Endothelial cell of umbilical vein (primary cell): ENCODE measurements at regions not wholly inside any gene's neighbourhood (a gene's known extent, or its start where the extent isn't known, plus 50 kb on each side); places are given as distances from the start of the nearest gene placed in this dataset.

Experiments
- CTCF ChIP-seq, 2 donors: IDR thresholded peaks; 1 replicate in 1 of 2; 2 replicates in 1 of 2; pipeline ENCODE4 v1.5.1; 2011; ENCODE audit warnings: low read length in 2 of 2, mild to moderate bottlenecking in 2 of 2, moderate library complexity in 2 of 2, control low read depth in 1 of 2, inconsistent platforms in 1 of 2, low read depth in 1 of 2; ENCODE audit not compliant: insufficient read depth in 1 of 2; ENCODE audit errors: extremely low read depth in 1 of 2
- FOS ChIP-seq: IDR thresholded peaks from 2 replicates; pipeline ENCODE4 v1.6.1; 2011; ENCODE audit warnings: mild to moderate bottlenecking, low read length, moderate library complexity, borderline replicate concordance; ENCODE audit not compliant: insufficient read depth
- GATA2 ChIP-seq: IDR thresholded peaks from 2 replicates; pipeline ENCODE4 v1.7.0; 2011; ENCODE audit warnings: low read depth, mild to moderate bottlenecking, moderate library complexity, mixed read lengths, low read length; ENCODE audit not compliant: insufficient read length, insufficient read depth
- JUN ChIP-seq: IDR thresholded peaks from 2 replicates; pipeline ENCODE4 v1.6.1; 2011; ENCODE audit warnings: borderline replicate concordance, low read depth; ENCODE audit not compliant: insufficient read length, insufficient read depth
- MAX ChIP-seq: IDR thresholded peaks from 2 replicates; pipeline ENCODE4 v1.6.1; 2011; ENCODE audit not compliant: insufficient read depth, insufficient read length
- POLR2A ChIP-seq: IDR thresholded peaks from 2 replicates; pipeline ENCODE4 v1.6.1; 2012; ENCODE audit warnings: low read depth, mild to moderate bottlenecking, control low read depth, low read length
- POLR2AphosphoS5 ChIP-seq: IDR thresholded peaks from 2 replicates; pipeline ENCODE4 v1.6.1; 2012; ENCODE audit warnings: low read depth, mild to moderate bottlenecking, control low read depth, low read length, moderate library complexity; ENCODE audit not compliant: insufficient read depth

- no peak for TF ChIP-seq CTCF (IDR thresholded peaks at IDR 0.05; ENCODE audit: extremely low read depth in 1 of 2, insufficient read depth in 1 of 2, low read depth in 1 of 2, low read length in 2 of 2)
- no peak for TF ChIP-seq POLR2A
- no peak for TF ChIP-seq GATA2
- no peak for TF ChIP-seq JUN
- no peak for TF ChIP-seq POLR2AphosphoS5
- no peak for TF ChIP-seq MAX
- no peak for TF ChIP-seq FOS
Observed at GRCh38 chr6:50141100-50141499, 91.4 kb upstream of the DEFB112 start.
